IPS-11a (cell line): ENCODE measurements at regions not wholly inside any gene's neighbourhood (a gene's known extent, or its start where the extent isn't known, plus 50 kb on each side); places are given as distances from the start of the nearest gene placed in this dataset.
"Not testable (repeated sequence)": the region's sequence is repeated elsewhere in the genome, so short reads cannot be mapped to it uniquely, and the experiment has no call there.

Source experiments
- H3K4me3 ChIP-seq: one replicate; pipeline ENCODE4 v1.5.1; 2013; ENCODE audit warnings: low read depth, low read length, control low read depth

DNA sequence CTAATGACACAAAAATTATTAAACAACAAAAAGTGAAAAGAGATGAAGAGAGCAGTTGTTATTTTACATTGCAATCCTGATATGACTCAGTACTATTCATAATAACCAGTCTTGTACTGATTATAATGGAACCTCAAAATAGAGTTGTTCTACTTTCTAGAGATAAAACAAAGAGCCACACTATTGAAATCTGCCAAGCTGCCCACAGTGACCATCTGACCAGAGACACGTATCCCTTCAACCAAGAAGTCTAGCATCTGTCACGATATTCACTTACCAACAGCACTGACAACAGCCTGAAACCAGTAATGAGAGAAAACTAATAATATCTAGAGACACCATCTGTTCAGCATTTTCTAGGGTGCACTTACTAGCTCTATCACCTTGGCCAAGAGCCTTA, 466.7 kb downstream of the NKX6-1 start:
- H3K4me3 ChIP-seq = no peak overlapping the region

DNA sequence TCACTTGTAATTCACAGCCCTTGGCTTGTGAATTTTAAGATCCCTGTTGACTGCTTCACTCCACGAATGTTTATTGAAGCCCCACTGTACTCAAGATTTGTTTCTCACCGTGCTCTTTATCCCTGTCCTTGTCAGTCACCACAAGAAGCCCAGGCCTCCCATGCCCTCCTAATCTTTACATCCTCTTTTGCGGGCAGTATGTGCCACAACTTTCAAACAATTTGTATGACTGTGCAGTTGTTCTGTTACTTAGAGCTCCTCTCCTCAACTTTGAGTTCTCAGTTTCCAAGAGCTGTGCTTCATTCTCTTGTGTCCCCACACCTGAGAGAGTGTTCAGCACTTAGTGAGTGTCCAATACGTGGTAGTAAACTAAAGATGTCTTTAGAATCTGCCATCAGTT, 467.7 kb downstream of the NKX6-1 start:
- no peak overlapping the region for H3K4me3 ChIP-seq

DNA sequence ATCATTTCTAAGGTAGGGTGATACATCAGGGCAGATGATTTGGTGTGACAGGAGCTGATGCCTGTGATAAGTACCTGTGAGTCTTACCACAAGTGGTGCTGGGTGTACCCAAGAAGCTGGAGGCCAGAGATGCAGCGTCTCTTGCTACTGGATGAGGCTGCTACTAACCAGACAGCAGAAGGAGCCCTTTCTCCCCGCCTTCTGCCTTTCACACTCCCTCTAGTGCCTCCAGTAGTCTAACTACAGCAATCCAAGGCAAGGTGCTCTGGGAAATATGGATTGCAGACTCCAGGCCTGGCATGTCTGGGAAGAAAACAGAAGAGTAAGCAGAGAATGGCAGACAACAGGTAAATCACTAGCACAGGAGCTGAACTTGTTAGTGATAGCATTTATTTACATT, 470.8 kb downstream of the NKX6-1 start:
- H3K4me3 ChIP-seq = no peak overlapping the region

DNA sequence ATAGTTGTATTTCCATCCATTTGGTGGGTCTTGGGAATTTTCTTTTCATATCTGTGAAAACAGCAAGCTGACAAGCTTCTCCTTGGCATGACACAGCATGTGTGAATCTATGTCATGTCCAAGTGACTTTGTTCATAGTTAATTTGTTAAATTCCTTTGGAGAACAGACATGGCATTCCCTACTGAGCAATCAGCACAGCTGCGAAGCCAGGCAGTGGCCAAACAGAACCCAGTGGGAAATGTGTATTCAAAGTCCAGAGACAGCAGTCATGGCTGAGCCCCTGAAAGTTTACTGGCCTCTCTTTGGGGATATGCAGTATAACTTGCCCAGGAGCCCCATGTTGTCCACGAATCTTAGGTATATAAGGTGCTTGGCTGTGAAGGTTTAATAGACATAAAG, 474.7 kb downstream of the NKX6-1 start:
- H3K4me3 ChIP-seq = no peak overlapping the region

DNA sequence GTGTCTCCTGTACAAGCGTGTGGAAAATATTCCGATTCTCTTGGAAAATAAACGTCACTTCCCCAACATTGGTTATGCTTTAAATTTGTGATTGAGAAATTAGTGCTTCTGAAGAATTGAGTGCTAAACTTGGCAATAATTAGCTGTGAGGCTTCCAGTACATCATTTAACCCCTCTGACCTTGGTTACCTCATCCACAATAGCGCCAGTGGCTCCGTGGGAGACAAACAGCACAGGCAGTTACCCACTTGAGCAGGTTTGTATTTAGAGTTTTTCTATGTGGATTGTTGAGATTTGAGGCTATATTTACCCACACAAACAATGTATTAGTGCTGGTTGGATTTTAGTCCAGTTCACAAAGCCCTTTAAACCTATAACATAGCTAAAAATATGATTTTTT, 476.5 kb downstream of the NKX6-1 start:
- H3K4me3 ChIP-seq = no peak overlapping the region

DNA sequence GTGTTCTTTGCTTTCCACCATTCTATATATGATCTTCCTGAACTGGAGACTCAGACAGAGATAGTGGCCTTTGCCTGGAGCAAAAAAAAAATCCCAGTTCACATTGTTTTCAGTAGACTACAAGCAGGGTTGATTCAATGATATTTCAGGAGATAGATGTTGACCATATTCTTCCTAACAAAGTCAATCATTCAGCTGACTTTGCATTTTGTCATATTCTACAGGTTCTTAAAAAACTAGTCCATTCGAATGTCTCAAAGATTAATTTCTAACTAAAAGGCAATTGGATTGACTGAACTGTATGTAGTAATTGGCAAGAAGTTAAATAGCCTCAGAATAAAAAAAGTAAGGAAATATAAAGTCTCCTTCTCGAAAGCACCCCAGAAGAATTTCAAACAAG, 479.5 kb downstream of the NKX6-1 start:
- H3K4me3 ChIP-seq = no peak overlapping the region

DNA sequence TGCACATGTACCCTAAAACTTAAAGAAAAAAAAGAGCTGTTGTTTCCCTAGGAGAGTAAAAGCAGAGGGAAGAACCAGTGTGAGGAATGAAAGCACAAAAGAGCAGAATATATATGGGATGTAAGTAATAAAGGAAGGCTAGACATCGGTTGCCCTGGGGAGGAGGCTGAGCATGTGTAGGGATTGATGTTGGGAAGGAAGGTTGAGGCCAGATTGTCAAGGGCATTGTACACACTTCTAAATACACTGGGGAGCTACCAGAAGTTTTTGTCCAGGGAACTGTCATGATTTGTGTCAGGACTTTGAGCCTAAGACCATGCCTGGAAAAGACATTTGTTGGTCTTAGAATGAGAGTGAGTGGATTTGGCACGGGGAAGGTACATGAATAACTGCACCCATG, 467.1 kb downstream of the GPAT3 start:
- H3K4me3 ChIP-seq = no peak overlapping the region

DNA sequence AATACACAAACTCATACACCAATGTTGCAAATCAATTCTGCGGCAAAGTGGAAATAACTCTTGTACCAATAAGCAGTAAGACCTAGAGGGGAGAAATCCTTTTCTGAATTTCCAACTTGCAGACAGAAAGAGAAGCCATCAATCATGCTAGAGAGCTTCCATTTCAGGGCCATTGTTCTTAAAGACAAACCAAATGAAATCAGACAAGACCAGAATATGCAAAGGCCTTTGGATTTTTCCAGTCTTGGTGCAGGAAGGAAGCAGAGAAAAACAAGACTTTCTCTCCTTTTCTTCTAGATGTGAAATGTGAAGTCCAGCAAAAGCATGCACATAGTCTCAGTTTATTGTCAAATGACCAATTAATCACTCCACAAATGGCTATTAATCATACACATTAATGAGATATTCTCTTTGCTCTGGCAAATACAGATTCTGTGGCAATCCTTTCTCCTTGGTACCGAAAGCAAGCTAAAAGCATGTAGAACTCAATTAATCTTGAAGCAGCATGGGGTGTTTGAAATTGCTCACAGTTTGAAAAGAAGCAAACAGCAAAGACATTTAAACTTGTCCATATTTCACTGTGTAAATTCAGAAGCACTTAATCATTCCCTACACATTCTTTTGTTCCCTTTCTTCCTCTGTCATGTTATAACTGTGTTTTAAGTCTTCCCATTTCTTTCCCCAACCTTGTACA, 466.1 kb downstream of the GPAT3 start:
- H3K4me3 ChIP-seq = no peak overlapping the region

DNA sequence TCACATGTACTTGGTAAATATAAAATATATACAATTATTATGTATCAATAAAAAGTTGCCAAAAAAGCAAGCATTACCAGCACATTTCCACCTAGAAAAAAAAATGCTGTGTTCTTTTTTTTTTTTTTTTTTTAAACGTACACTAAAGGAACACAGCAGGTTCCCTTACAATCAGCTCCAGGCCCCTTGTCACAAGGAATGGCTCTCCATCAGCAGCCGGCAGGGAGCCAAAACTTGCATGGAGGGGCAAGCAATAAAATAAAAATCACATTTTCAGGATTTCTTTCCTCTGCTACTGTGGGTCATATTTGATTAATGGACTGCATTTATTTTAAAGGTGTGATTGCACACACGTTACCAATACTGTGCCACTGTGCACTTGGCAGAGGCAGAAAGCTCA, 460.3 kb downstream of the GPAT3 start:
- no peak overlapping the region for H3K4me3 ChIP-seq

DNA sequence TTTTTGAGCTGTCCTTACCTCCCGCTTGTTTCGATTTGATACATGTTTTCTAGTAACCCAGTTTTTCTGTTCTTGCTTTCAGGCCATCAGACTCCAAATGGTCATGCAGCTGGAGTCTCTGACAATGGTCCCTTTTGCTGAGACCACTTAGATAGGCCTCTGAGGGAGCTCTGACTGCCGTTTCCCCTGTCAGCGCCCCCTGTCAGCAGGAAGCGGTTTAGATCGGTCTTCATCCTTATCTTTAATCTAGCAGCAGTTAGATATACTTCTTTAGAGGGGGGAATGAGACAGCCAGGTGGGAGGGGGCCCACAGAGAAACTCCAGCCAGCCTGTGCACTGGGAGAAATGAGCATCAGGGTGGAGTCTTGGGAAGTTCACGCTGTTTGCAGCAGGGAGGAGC, 457.9 kb downstream of the GPAT3 start:
- H3K4me3 ChIP-seq = no peak overlapping the region

DNA sequence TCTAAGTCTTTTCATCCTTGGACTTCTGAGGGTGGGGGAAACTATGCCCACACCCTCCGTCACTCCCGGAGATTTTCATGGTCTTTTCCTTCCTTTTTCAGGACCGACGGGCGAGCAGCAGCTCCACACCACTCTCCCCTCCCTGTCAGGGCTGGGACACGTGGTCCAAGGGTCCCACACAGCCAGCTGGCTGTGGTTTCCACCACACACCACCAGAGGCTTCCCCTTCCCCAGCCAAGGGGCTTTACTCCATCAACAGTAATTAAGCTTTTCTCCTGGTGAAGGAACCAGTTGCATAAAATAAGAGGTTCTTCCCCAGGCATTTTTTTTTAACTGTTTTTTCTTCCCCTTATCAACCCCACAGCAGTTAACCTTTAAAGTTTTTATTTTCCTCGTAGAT, 453.9 kb downstream of the GPAT3 start:
- no peak overlapping the region for H3K4me3 ChIP-seq

DNA sequence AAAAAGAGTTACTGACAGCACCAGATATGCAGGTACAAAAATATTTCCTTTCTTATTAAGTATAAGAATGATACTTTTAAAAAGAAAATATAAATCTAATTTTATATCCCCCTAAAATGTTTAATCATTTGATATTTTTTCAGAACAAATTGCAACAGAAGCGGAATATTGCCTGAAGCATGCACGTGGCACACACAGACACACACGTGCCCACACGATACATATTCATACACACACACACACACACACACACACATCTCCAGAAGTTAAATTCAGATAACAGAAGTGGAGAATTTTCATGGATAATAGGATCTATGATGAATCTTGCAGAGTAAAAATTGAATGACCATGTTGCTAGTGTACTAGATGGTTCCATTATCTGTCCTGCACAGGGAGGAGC, 445.2 kb downstream of the GPAT3 start:
- H3K4me3 ChIP-seq = no peak overlapping the region

DNA sequence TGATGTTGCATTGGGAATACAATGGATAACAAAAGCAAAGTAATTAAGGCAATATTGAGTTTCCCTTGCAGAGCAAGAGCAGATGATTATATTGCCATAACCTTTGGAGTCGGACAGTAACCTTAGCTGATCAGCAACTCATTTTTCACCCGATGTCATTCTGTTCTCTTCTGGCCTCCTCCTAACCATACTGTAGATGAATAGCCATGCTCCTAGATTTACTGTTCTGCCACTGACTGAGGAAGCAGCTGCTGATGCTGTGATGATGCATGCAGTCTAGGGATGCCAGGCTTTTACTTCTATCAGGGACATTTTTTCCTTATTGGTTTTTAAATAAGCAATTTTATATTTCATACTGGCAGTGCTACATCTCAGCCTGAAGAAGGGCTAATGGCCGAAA, 443.9 kb downstream of the GPAT3 start:
- H3K4me3 ChIP-seq = no peak overlapping the region

DNA sequence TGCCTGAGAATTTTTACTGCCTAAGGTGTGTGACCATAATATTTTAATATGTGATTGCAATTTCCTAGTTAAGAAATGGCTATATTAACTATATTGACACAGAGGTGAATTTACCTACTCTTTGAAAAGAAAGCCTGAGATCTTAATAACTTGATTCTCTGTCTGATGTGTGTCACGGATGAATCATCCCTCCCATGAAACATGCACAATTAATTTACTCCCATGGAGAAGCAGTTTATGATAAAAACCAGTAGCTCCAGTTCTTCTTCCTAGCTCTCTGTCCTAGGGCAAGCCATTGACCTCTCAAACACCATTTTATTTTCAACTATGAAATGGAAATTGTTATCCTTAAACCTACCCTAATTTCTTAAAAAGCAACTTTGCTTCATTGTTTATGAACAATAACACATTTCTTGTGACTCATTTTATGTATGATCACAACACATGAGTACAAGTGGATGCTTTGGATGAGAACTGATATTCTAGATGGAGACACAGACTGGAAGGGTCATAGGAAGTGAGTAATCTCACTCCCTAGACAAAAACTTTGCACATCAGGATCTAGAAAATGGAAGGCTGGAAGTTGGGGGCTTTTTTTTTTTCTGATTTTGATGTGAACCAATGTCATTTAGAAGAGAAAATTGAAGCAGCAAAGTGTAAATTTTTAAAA, 438.3 kb downstream of the GPAT3 start:
- no peak overlapping the region for H3K4me3 ChIP-seq

DNA sequence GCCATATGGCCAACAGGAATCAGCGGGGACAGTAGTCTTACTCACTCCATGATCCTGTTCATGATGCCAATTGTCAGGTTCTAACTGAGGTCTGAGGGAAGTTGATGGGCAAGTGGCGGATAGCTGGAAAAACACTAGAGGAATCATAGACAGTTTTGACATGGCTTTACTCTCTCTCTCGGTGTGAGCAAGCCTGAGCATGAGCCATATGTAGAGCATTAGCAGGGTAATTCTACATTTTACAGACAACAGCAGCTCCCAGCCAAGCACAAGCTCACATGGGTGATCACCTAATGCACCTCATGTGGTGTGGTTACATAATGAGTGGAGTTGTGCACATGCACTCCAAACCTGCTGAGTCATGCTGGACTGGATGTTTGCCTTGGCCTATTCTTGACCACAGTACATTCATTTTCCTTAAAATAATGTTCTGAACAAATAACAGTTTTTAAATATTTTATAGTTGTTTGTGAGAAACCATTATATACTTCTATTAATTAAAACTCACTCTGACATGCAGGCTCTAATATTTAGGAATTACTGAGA, 429.2 kb downstream of the GPAT3 start:
- no peak overlapping the region for H3K4me3 ChIP-seq

DNA sequence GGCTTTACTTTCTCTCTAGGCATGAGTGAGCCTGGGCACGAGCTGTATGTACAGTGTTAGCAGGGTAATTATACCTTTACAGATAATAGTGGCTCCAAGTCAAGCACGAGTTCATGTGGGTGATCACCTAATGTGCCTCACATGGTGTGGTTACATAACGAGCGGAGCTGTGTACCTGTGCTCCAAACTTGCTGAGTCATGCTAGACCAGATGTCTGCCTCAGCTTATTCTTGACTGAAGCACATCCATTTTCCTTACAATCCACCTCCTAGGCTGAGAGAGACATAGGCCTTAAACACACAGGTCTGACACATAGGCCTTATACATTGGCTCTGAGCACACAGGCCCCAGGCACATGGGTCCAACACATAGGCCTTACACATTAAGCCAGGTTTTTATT, 426.6 kb downstream of the GPAT3 start:
- no peak overlapping the region for H3K4me3 ChIP-seq

DNA sequence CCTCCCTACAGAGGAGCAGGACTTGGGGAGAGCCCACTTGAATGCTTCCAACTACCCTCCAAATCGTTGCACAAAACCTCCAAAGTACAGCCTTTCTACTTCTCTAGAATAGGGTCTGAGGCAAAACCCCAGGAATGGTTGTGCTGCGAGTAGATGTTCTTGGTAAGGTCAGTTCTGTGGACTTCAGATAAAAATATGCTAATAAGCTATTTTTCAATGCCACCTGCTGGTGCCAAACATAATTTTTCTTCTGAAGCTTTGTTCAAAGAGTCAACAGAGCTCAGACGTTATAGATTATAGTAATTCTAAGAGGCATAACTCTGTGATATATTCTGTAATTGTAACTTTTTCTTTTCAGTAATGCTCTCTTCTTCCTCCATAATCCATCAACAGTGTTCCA, 425.7 kb downstream of the GPAT3 start:
- no peak overlapping the region for H3K4me3 ChIP-seq

DNA sequence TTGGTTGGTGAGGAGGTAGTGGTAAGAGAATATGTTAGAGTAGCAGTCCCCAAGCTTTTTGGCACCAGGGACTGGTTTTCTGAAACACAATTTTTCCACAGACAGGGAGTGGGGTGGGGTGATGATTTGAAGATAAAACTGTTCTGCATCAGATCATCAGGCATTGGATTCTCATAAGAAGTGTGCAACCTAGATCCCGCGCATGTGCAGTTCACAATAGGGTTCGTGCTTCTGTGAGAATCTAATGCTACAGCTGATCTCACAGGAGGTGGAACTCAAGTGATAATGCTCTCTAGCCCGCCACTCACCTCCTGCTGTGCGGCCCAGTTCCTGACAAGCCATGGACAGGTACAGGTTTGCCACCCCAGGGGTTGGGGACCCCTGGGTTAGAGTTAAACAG, 423.3 kb downstream of the GPAT3 start:
- H3K4me3 ChIP-seq = no peak overlapping the region

DNA sequence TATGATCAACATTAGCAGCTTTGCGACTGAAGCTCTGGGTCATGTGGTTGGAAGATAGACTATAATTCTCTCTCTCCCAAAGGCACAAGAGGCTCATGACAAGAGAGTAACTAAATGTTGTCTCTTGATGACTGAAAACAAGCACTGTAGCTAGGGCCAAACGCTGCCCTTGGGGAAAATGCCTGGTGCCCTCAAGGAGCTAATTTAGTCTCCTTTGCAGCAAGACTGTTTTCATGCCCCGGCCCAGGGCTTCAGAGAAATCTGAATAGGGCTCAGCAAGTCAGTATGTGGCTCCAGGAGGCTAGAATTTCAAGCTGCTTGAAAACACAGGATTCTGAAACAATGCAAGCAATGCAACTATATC, 411.9 kb downstream of the GPAT3 start:
- no peak overlapping the region for H3K4me3 ChIP-seq

DNA sequence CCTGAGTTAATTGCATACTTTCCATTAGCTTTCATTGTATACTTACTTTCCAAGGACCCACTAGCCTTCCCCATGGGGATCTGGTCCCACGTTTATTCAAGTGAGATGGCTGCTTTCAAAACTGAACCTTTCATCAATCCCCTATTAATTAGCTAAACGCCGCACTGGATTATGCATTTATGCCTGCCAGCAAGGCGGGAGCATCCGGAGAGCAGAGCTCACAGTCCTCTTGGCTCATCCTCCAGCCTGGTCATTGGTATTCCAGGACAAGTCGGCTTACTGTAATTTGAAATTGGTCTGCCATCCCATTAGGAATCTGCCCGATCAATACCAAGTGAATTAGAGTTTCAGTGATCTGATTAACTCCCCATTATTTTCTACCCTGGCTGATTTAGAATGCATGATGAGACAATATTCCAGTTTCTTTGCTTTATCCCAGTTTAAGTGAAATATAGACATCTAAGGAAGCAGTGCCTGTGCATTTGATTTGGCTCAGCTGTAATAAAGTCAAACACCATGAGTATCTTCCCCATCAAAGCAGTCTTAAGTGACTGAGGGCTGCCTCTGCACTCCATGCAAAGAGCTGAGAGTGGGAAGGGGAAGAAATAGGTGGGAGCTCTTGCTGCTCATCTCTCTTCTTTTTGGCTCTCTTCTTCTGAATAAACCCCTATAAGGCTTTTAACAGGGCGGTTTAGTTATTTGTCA, 411.4 kb downstream of the GPAT3 start:
- no peak overlapping the region for H3K4me3 ChIP-seq

DNA sequence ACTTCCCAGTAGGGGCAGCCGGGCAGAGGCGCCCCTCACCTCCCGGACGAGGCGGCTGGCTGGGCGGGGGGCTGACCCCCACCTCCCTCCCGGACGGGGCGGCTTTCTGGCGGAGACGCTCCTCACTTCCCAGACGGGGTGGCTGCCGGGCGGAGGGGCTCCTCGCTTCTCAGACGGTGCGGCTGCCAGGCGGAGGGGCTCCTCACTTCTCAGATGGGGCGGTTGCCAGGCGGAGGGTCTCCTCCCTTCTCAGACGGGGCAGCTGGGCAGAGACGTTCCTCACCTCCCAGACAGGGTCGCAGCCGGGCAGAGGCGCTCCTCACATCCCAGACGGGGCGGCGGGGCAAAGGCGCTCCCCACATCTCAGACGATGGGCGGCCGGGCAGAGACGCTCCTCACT, 407.8 kb downstream of the GPAT3 start:
- not testable (repeated sequence) for H3K4me3 ChIP-seq

DNA sequence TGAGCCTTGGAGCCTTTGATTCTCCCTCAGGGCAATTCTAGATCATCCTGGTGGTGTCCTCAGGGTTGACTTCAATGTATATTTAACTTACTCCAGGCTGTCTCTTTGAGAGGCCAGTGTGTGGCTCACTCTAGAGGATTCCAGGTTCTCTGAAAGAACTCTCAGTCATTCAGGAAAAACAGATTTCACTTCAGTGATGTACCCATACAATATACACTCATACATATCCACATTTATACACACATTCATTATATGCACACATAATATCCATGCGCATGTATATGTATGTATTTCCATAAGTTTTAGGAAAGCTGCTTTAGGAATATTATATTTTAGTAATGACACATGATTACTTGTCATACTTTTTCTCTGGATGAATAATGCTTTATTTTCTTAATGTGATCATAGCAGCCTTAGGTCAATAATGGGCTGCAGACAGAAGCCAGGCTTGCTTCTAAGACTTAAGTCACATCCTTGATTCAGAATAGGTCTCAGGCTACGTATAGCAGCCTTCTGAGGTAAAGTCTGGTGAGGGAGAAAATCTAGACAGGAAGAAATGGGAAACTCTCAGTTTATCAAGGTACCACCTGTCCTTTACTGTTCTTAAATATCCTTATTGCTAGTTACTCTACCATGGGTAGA, 397.0 kb downstream of the GPAT3 start:
- H3K4me3 ChIP-seq = no peak overlapping the region
